Neural progenitor cell (in vitro differentiated cells): ENCODE measurements at regions not wholly inside any gene's neighbourhood (a gene's known extent, or its start where the extent isn't known, plus 50 kb on each side); places are given as distances from the start of the nearest gene placed in this dataset.

Source experiments
- DNase-seq: peaks from one replicate; pipeline ENCODE4 v3.0.0-alpha.2; 2016; ENCODE audit warnings: low spot score
- H2AFZ ChIP-seq: fragments of 200-600 bp; sonication (generic); replicated peaks from 2 replicates; pipeline ENCODE4 v1.6.1; 2016; ENCODE audit warnings: antibody characterized with exemption
- H3F3A ChIP-seq: fragments of 200-600 bp; sonication (generic); 2 replicates; pipeline ENCODE4 v1.6.1; 2016; ENCODE audit warnings: antibody characterized with exemption, low read depth
- H3K27ac ChIP-seq: fragments of 200-600 bp; sonication (generic); 2 replicates; pipeline ENCODE4 v1.5.1; 2016; ENCODE audit warnings: mild to moderate bottlenecking
- H3K27me3 ChIP-seq: fragments of 200-600 bp; sonication (generic); 2 replicates; pipeline ENCODE4 v1.6.1; 2016; ENCODE audit warnings: mild to moderate bottlenecking, moderate library complexity
- H3K36me3 ChIP-seq: fragments of 200-600 bp; sonication (generic); 2 replicates; pipeline ENCODE4 v1.5.1; 2016
- H3K4me1 ChIP-seq: fragments of 200-600 bp; sonication (generic); 2 replicates; pipeline ENCODE4 v1.6.1; 2016; ENCODE audit warnings: mixed run types
- H3K4me2 ChIP-seq: fragments of 200-600 bp; sonication (generic); 2 replicates; pipeline ENCODE4 v1.6.1; 2016
- H3K4me3 ChIP-seq: fragments of 200-600 bp; sonication (generic); 2 replicates; pipeline ENCODE4 v1.5.1; 2016
- H3K79me2 ChIP-seq: fragments of 200-600 bp; sonication (generic); 2 replicates; pipeline ENCODE4 v1.6.1; 2016; ENCODE audit warnings: low read depth
- H3K9ac ChIP-seq: fragments of 200-600 bp; sonication (generic); 2 replicates; pipeline ENCODE4 v1.6.1; 2016
- H3K9me3 ChIP-seq: fragments of 200-600 bp; sonication (generic); 2 replicates; pipeline ENCODE4 v1.5.1; 2016; ENCODE audit warnings: low read depth
- H4K20me1 ChIP-seq: fragments of 200-600 bp; sonication (generic); 2 replicates; pipeline ENCODE4 v1.6.1; 2016; ENCODE audit warnings: low read depth
- H3K27ac Mint-ChIP-seq: 3 replicates; pipeline ENCODE4 v1.8.0; 2021; ENCODE audit warnings: mixed read lengths
- H3K27me3 Mint-ChIP-seq: 2 replicates; pipeline ENCODE4 v1.8.0; 2022; ENCODE audit warnings: low read depth, mild to moderate bottlenecking, inconsistent platforms, moderate library complexity, mixed read lengths; ENCODE audit not compliant: insufficient read depth
- H3K36me3 Mint-ChIP-seq: 3 replicates; pipeline ENCODE4 v1.8.0; 2021; ENCODE audit warnings: mixed read lengths
- H3K4me1 Mint-ChIP-seq: 3 replicates; pipeline ENCODE4 v1.8.0; 2021; ENCODE audit warnings: mixed read lengths
- H3K4me3 Mint-ChIP-seq: 3 replicates; pipeline ENCODE4 v1.8.0; 2021; ENCODE audit warnings: mild to moderate bottlenecking, moderate library complexity, mixed read lengths
- H3K9me3 Mint-ChIP-seq: 3 replicates; pipeline ENCODE4 v1.8.0; 2020; ENCODE audit warnings: mixed read lengths
- EZH2 ChIP-seq: fragments of 200-600 bp; sonication (generic); IDR thresholded peaks from 2 replicates; pipeline ENCODE4 v1.6.1; 2017; ENCODE audit warnings: antibody characterized with exemption, mild to moderate bottlenecking, moderate library complexity
- EZH2phosphoT487 ChIP-seq: fragments of 200-600 bp; sonication (generic); IDR thresholded peaks from 2 replicates; pipeline ENCODE4 v1.6.1; 2017; ENCODE audit warnings: antibody characterized with exemption
- TF ChIP-seq, protein P1 (sequence below): fragments of 200-600 bp; sonication (generic); IDR thresholded peaks from 2 replicates; pipeline ENCODE4 v1.5.1; 2017; ENCODE audit warnings: antibody characterized with exemption, mild to moderate bottlenecking

GRCh38 chr16:9351440-9351839 lies 260.0 kb downstream of the HAPSTR1 start:
- Histone ChIP-seq H3K4me1 (no peaks in the 10 kb centered on the region), H3K79me2 (no peaks in the 10 kb centered on the region), H2AFZ (no peak overlapping the region), H3K27me3 (no peaks in the 10 kb centered on the region), H3F3A (no peaks in the 10 kb centered on the region), H3K27ac (no peak overlapping the region), H3K9ac (no peak overlapping the region), H4K20me1 (no peaks in the 10 kb centered on the region), H3K4me2 (no peak overlapping the region), H3K9me3 (peaks cover 16% of the 10 kb centered on the region), H3K36me3 (no peaks in the 10 kb centered on the region), H3K4me3 (no peak overlapping the region)
- H3K9me3 Mint-ChIP-seq: peaks cover 31% of the 10 kb centered on the region
- no peak for DNase-seq
- H3K27ac Mint-ChIP-seq: no peak overlapping the region
- peaks cover 2% of the 10 kb centered on the region for H3K27me3 Mint-ChIP-seq
- H3K4me1 Mint-ChIP-seq: no peaks in the 10 kb centered on the region
- H3K36me3 Mint-ChIP-seq: peaks cover 4% of the 10 kb centered on the region
- H3K4me3 Mint-ChIP-seq: no peak overlapping the region
- TF ChIP-seq EZH2phosphoT487 (no peak), EZH2 (no peak)
- TF ChIP-seq, protein P1, sequence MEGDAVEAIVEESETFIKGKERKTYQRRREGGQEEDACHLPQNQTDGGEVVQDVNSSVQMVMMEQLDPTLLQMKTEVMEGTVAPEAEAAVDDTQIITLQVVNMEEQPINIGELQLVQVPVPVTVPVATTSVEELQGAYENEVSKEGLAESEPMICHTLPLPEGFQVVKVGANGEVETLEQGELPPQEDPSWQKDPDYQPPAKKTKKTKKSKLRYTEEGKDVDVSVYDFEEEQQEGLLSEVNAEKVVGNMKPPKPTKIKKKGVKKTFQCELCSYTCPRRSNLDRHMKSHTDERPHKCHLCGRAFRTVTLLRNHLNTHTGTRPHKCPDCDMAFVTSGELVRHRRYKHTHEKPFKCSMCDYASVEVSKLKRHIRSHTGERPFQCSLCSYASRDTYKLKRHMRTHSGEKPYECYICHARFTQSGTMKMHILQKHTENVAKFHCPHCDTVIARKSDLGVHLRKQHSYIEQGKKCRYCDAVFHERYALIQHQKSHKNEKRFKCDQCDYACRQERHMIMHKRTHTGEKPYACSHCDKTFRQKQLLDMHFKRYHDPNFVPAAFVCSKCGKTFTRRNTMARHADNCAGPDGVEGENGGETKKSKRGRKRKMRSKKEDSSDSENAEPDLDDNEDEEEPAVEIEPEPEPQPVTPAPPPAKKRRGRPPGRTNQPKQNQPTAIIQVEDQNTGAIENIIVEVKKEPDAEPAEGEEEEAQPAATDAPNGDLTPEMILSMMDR: no peak

- peak; percentile 5 for DNase-seq
- Mint-ChIP-seq H3K27ac (peak overlapping the region; percentile 54), H3K4me3 (no peak overlapping the region), H3K36me3 (peaks cover 4% of the 10 kb centered on the region), H3K9me3 (peaks cover 34% of the 10 kb centered on the region), H3K4me1 (no peaks in the 10 kb centered on the region), H3K27me3 (peaks cover 2% of the 10 kb centered on the region)
- no peaks in the 10 kb centered on the region for H3K36me3 ChIP-seq
- TF ChIP-seq EZH2 (no peak), EZH2phosphoT487 (no peak)
- TF ChIP-seq, protein P1: no peak
- no peak overlapping the region for H3K9ac ChIP-seq
- H3K27ac ChIP-seq: no peak overlapping the region
- no peak overlapping the region for H3K4me3 ChIP-seq
- no peaks in the 10 kb centered on the region for H4K20me1 ChIP-seq
- no peak overlapping the region for H3K4me2 ChIP-seq
- H3K27me3 ChIP-seq: no peaks in the 10 kb centered on the region
- no peak overlapping the region for H2AFZ ChIP-seq
- no peaks in the 10 kb centered on the region for H3K4me1 ChIP-seq
- H3F3A ChIP-seq: no peaks in the 10 kb centered on the region
- H3K9me3 ChIP-seq: peaks cover 16% of the 10 kb centered on the region
- no peaks in the 10 kb centered on the region for H3K79me2 ChIP-seq
Measured at GRCh38 chr16:9351841-9352434, 260.5 kb downstream of the HAPSTR1 start.

- Histone ChIP-seq H3K4me3 (no peak overlapping the region), H3K36me3 (no peaks in the 10 kb centered on the region), H3K9me3 (peaks cover 6% of the 10 kb centered on the region), H3K4me1 (no peaks in the 10 kb centered on the region), H3K79me2 (no peaks in the 10 kb centered on the region), H3K4me2 (no peak overlapping the region), H4K20me1 (no peaks in the 10 kb centered on the region), H3F3A (no peaks in the 10 kb centered on the region), H3K27ac (no peak overlapping the region), H2AFZ (no peak overlapping the region), H3K27me3 (no peaks in the 10 kb centered on the region), H3K9ac (no peak overlapping the region)
- H3K36me3 Mint-ChIP-seq: no peaks in the 10 kb centered on the region
- TF ChIP-seq EZH2: no peak
- TF ChIP-seq, protein P1: no peak
- no peak for TF ChIP-seq EZH2phosphoT487
- H3K27ac Mint-ChIP-seq: no peak overlapping the region
- H3K27me3 Mint-ChIP-seq: peaks cover 2% of the 10 kb centered on the region
- H3K9me3 Mint-ChIP-seq: peaks cover 22% of the 10 kb centered on the region
- H3K4me3 Mint-ChIP-seq: no peak overlapping the region
- no peak for DNase-seq
- H3K4me1 Mint-ChIP-seq: no peaks in the 10 kb centered on the region
Measured at GRCh38 chr16:9357829-9358228, 266.4 kb downstream of the HAPSTR1 start.
